ENCODE measurements at regions not wholly inside any gene's neighbourhood (a gene's known extent, or its start where the extent isn't known, plus 50 kb on each side); places are given as distances from the start of the nearest gene placed in this dataset.

GRCh38 chr12:39161465-39162085 lies 256.2 kb upstream of the CPNE8 start:
- no peak for ATAC-seq
- ChIA-PET CTCF (ENCODE audit: low intra/inter-chr PET ratio) (no interaction called here), POLR2A (no interaction called here)
- in situ Hi-C loops (cut with MboI): no loop called here
- DNase-seq (ENCODE audit: extremely low read depth in 1 of 4, low spot score in 3 of 4): no peak
- BruUV-seq (replicated peaks): no TSS peak
- H2AFZ ChIP-seq (ENCODE audit: low read depth, low read length): no peak overlapping the region
- no peak overlapping the region for H3K4me2 ChIP-seq (ENCODE audit: insufficient read depth, low read length)
- no peak overlapping the region for H3K4me3 ChIP-seq
- H3K9me3 ChIP-seq (replicated peaks; ENCODE audit: control insufficient read depth, insufficient read depth, low read depth, low read length): no peaks in the 10 kb centered on the region
- H3K4me1 ChIP-seq (replicated peaks in 1 of 2; ENCODE audit: control insufficient read depth in 2 of 2, insufficient read depth in 2 of 2, low read length in 2 of 2): no peaks in the 10 kb centered on the region
- TF ChIP-seq TEAD4 (IDR thresholded peaks at IDR 0.05; ENCODE audit: low read length) (no peak), TEAD4 (CRISPR knock-in tag; IDR thresholded peaks at IDR 0.05; ENCODE audit: borderline replicate concordance) (no peak)
- no peaks in the 10 kb centered on the region for H3K9me1 ChIP-seq (ENCODE audit: control insufficient read depth, insufficient read depth, low read length)
- no peak for FAIRE-seq
- H3K27me3 ChIP-seq (ENCODE audit: control insufficient read depth in 2 of 2, insufficient read depth in 2 of 2, low read length in 2 of 2): no peaks in the 10 kb centered on the region
- no peaks in the 10 kb centered on the region for H3K79me2 ChIP-seq (ENCODE audit: control insufficient read depth, insufficient read depth, low read length)
- H3K27ac ChIP-seq (ENCODE audit: extremely low read depth, low read depth, low read length): no peak overlapping the region
- H3K9ac ChIP-seq (ENCODE audit: insufficient read depth in 1 of 2, low read depth in 2 of 2, low read length in 2 of 2): no peak overlapping the region
- intact Hi-C loops (cut with micrococcal nuclease): no loop called here
- H4K20me1 ChIP-seq (replicated peaks; ENCODE audit: control insufficient read depth, insufficient read depth, low read length): no peaks in the 10 kb centered on the region
- 2% methylated on average over 4 of the region's 4 CpGs for WGBS (ENCODE audit: insufficient coverage, low coverage, missing lambda C conversion rate)
- H3K36me3 ChIP-seq (ENCODE audit: control insufficient read depth, insufficient read depth, low read length): no peaks in the 10 kb centered on the region

- no peak for ATAC-seq
- Histone ChIP-seq H3K36me3 (ENCODE audit: control insufficient read depth, insufficient read depth, low read length) (no peaks in the 10 kb centered on the region), H2AFZ (ENCODE audit: low read depth, low read length) (no peak overlapping the region), H3K9ac (ENCODE audit: insufficient read depth in 1 of 2, low read depth in 2 of 2, low read length in 2 of 2) (no peak overlapping the region), H3K27ac (ENCODE audit: extremely low read depth, low read depth, low read length) (no peak overlapping the region), H3K9me1 (ENCODE audit: control insufficient read depth, insufficient read depth, low read length) (no peaks in the 10 kb centered on the region), H4K20me1 (replicated peaks; ENCODE audit: control insufficient read depth, insufficient read depth, low read length) (no peaks in the 10 kb centered on the region), H3K27me3 (ENCODE audit: control insufficient read depth in 2 of 2, insufficient read depth in 2 of 2, low read length in 2 of 2) (no peaks in the 10 kb centered on the region), H3K4me3 (no peak overlapping the region), H3K9me3 (replicated peaks; ENCODE audit: control insufficient read depth, insufficient read depth, low read depth, low read length) (no peaks in the 10 kb centered on the region), H3K4me1 (replicated peaks in 1 of 2; ENCODE audit: control insufficient read depth in 2 of 2, insufficient read depth in 2 of 2, low read length in 2 of 2) (no peaks in the 10 kb centered on the region), H3K4me2 (ENCODE audit: insufficient read depth, low read length) (no peak overlapping the region), H3K79me2 (ENCODE audit: control insufficient read depth, insufficient read depth, low read length) (no peaks in the 10 kb centered on the region)
- 2% methylated on average over 5 of the region's 5 CpGs for WGBS (ENCODE audit: insufficient coverage, low coverage, missing lambda C conversion rate)
- ChIA-PET CTCF (ENCODE audit: low intra/inter-chr PET ratio) (no interaction called here), POLR2A (no interaction called here)
- intact Hi-C loops (cut with micrococcal nuclease): no loop called here
- FAIRE-seq: no peak
- no peak for TF ChIP-seq ZNF3 (CRISPR knock-in tag; IDR thresholded peaks at IDR 0.05)
- TF ChIP-seq GTF2B (IDR thresholded peaks at IDR 0.05; ENCODE audit: extremely low read depth, insufficient read length): no peak
- no peak for TF ChIP-seq ZNF239 (CRISPR knock-in tag; IDR thresholded peaks at IDR 0.05)
- no peak for TF ChIP-seq E2F6 (IDR thresholded peaks at IDR 0.05; ENCODE audit: borderline replicate concordance in 1 of 2, extremely low read depth in 1 of 2, insufficient read depth in 1 of 2, insufficient read length in 1 of 2, low read depth in 1 of 2, low read length in 1 of 2, poor library complexity in 1 of 2, severe bottlenecking in 1 of 2)
- no peak for TF ChIP-seq ZNF140 (CRISPR knock-in tag; IDR thresholded peaks at IDR 0.05)
- no peak for TF ChIP-seq ARID1B (IDR thresholded peaks at IDR 0.05)
- no peak for TF ChIP-seq CGGBP1 (CRISPR knock-in tag; IDR thresholded peaks at IDR 0.05)
- no peak for TF ChIP-seq ZNF354B (CRISPR knock-in tag; IDR thresholded peaks at IDR 0.05)
- TF ChIP-seq ELK3 (CRISPR knock-in tag; IDR thresholded peaks at IDR 0.05): no peak
- in situ Hi-C loops (cut with MboI): no loop called here
- DNase-seq (ENCODE audit: extremely low read depth in 1 of 4, low spot score in 3 of 4): no peak
- no TSS peak for BruUV-seq (replicated peaks)
These were observed 252.4 kb upstream of the CPNE8 start for GRCh38 chr12:39157696-39158342.

All from K562 (cell line).